Adrenal gland (tissue), 5 donors: ENCODE measurements at regions not wholly inside any gene's neighbourhood (a gene's known extent, or its start where the extent isn't known, plus 50 kb on each side); places are given as distances from the start of the nearest gene placed in this dataset.

Source experiments
- POLR2A ChIP-seq, 2 donors: fragments of 450-650 bp; IDR thresholded peaks; one replicate each; pipeline ENCODE4 v1.6.1; 2017; ENCODE audit warnings: antibody characterized with exemption in 2 of 2, mild to moderate bottlenecking in 2 of 2, moderate library complexity in 1 of 2
- TF ChIP-seq, protein P1 (sequence below), 6 experiments: fragments of 450-650 bp in 4 of 6; fragments of 200-600 bp in 2 of 6; sonication (generic) in 1 of 6; IDR thresholded peaks; 1 replicate in 5 of 6; 2 replicates in 1 of 6; pipeline versions ENCODE4 v1.5.1 to v1.8.0; 2016 to 2021; ENCODE audit warnings: antibody characterized with exemption in 6 of 6, mild to moderate bottlenecking in 2 of 6, moderate library complexity in 1 of 6
- donor health status: DM: no; HTN: no; CAD: no.

DNA sequence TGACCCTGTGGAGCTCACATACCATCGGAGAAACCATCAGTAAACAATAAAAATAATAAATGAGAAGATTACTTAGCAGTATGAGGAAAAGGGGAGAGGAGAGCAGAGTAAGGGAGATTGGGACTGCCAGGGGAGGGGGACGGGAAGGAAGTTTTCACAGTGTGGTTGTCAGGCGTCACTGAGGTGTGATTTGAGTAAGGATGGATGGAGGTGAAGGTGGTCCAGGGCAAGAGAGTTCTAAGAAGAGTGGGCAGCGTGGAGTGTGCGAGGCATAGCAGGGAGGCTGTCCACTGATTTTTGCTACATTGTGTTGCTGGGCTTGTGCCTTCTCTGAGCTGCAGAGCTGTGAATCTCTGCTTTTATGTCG, 119.1 kb downstream of the HPGD start:
- TF ChIP-seq, protein P1, sequence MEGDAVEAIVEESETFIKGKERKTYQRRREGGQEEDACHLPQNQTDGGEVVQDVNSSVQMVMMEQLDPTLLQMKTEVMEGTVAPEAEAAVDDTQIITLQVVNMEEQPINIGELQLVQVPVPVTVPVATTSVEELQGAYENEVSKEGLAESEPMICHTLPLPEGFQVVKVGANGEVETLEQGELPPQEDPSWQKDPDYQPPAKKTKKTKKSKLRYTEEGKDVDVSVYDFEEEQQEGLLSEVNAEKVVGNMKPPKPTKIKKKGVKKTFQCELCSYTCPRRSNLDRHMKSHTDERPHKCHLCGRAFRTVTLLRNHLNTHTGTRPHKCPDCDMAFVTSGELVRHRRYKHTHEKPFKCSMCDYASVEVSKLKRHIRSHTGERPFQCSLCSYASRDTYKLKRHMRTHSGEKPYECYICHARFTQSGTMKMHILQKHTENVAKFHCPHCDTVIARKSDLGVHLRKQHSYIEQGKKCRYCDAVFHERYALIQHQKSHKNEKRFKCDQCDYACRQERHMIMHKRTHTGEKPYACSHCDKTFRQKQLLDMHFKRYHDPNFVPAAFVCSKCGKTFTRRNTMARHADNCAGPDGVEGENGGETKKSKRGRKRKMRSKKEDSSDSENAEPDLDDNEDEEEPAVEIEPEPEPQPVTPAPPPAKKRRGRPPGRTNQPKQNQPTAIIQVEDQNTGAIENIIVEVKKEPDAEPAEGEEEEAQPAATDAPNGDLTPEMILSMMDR (IDR thresholded peaks at IDR 0.05) = no peak
- TF ChIP-seq POLR2A (IDR thresholded peaks at IDR 0.05) = no peak
